HEK293T (cell line): ENCODE measurements at regions not wholly inside any gene's neighbourhood (a gene's known extent, or its start where the extent isn't known, plus 50 kb on each side); places are given as distances from the start of the nearest gene placed in this dataset.

Experiments used
- ARNT ChIP-seq: fragments of 450-650 bp; IDR thresholded peaks from 2 replicates; pipeline ENCODE4 v1.6.1; 2017; ENCODE audit warnings: mild to moderate bottlenecking
- BHLHE40 ChIP-seq: fragments of 450-650 bp; IDR thresholded peaks from 2 replicates; pipeline ENCODE4 v1.6.1; 2016; ENCODE audit warnings: mild to moderate bottlenecking, moderate library complexity, borderline replicate concordance
- CTBP1 ChIP-seq: fragments of 450-650 bp; IDR thresholded peaks from 2 replicates; pipeline ENCODE4 v1.6.1; 2016; ENCODE audit warnings: borderline replicate concordance
- ELF4 ChIP-seq: fragments of 450-650 bp; IDR thresholded peaks from 2 replicates; pipeline ENCODE4 v1.6.1; 2017; ENCODE audit warnings: antibody characterized with exemption
- FOXA1 ChIP-seq: fragments of 450-650 bp; IDR thresholded peaks from 2 replicates; pipeline ENCODE4 v1.6.1; 2016; ENCODE audit warnings: mild to moderate bottlenecking
- FOXK2 ChIP-seq: fragments of 450-650 bp; IDR thresholded peaks from 2 replicates; pipeline ENCODE4 v1.6.1; 2016; ENCODE audit warnings: mild to moderate bottlenecking
- FOXM1 ChIP-seq: fragments of 450-650 bp; IDR thresholded peaks from 2 replicates; pipeline ENCODE4 v1.6.1; 2017; ENCODE audit warnings: mild to moderate bottlenecking, borderline replicate concordance
- HDGF ChIP-seq: fragments of 450-650 bp; IDR thresholded peaks from 2 replicates; pipeline ENCODE4 v1.6.1; 2017; ENCODE audit warnings: antibody characterized with exemption, borderline replicate concordance
- LEF1 ChIP-seq: fragments of 450-650 bp; IDR thresholded peaks from 2 replicates; pipeline ENCODE4 v1.6.1; 2017; ENCODE audit warnings: mild to moderate bottlenecking, borderline replicate concordance
- NFRKB ChIP-seq: fragments of 450-650 bp; IDR thresholded peaks from 2 replicates; pipeline ENCODE4 v1.6.1; 2016; ENCODE audit warnings: mild to moderate bottlenecking, moderate library complexity
- SP1 ChIP-seq: fragments of 450-650 bp; IDR thresholded peaks from 2 replicates; pipeline ENCODE4 v1.6.1; 2017
- SUZ12 ChIP-seq: fragments of 450-650 bp; IDR thresholded peaks from 2 replicates; pipeline ENCODE4 v1.6.1; 2016; ENCODE audit warnings: mild to moderate bottlenecking
- TARDBP ChIP-seq: fragments of 450-650 bp; IDR thresholded peaks from 2 replicates; pipeline ENCODE4 v1.6.1; 2016
- ZNF384 ChIP-seq: fragments of 450-650 bp; IDR thresholded peaks from 2 replicates; pipeline ENCODE4 v1.6.1; 2016

GRCh38 chr1:8086055-8086454 lies 59.9 kb upstream of the ERRFI1 start:
- no peak for TF ChIP-seq ZNF384
- no peak for TF ChIP-seq CTBP1
- TF ChIP-seq FOXM1, result no peak
- TF ChIP-seq SUZ12, result no peak
- TF ChIP-seq TARDBP, result no peak
- no peak for TF ChIP-seq ELF4
- TF ChIP-seq SP1, result no peak
- no peak for TF ChIP-seq NFRKB
- no peak for TF ChIP-seq HDGF
- no peak for TF ChIP-seq FOXA1
- no peak for TF ChIP-seq ARNT
- TF ChIP-seq BHLHE40, result no peak
- no peak for TF ChIP-seq FOXK2
- no peak for TF ChIP-seq LEF1
